Calu3 (cell line): ENCODE measurements at regions not wholly inside any gene's neighbourhood (a gene's known extent, or its start where the extent isn't known, plus 50 kb on each side); places are given as distances from the start of the nearest gene placed in this dataset.

Source experiments
- BruUV-seq: library from RNA; stranded (reverse); fragments of 400-500 nt; replicated peaks from 2 replicates; lab custom pipeline; 2021; lab: Mats Ljungman, UMichigan
- CTCF ChIA-PET: fragments of 300-600 bp; sonication (Branson Sonifier 250); formaldehyde crosslinking; loops from one replicate; lab custom pipeline; 2022; ENCODE audit warnings: antibody characterized with exemption; lab: Charles Lee
- DNase-seq: peaks from one replicate; pipeline ENCODE4 v3.0.0; 2022
- H3K27ac Mint-ChIP-seq: one replicate; pipeline ENCODE4 v1.8.0; 2022; ENCODE audit warnings: mixed read lengths; ENCODE audit not compliant: unreplicated experiment
- H3K27me3 Mint-ChIP-seq: one replicate; pipeline ENCODE4 v1.8.0; 2022; ENCODE audit warnings: mixed read lengths; ENCODE audit not compliant: unreplicated experiment
- H3K36me3 Mint-ChIP-seq: one replicate; pipeline ENCODE4 v1.8.0; 2022; ENCODE audit warnings: mild to moderate bottlenecking, moderate library complexity, mixed read lengths; ENCODE audit not compliant: insufficient read depth, unreplicated experiment
- H3K4me1 Mint-ChIP-seq: one replicate; pipeline ENCODE4 v1.8.0; 2022; ENCODE audit warnings: mild to moderate bottlenecking, low read depth, mixed read lengths; ENCODE audit not compliant: unreplicated experiment
- H3K4me3 Mint-ChIP-seq: one replicate; pipeline ENCODE4 v1.8.0; 2022; ENCODE audit warnings: mild to moderate bottlenecking, low read depth, moderate library complexity, mixed read lengths; ENCODE audit not compliant: unreplicated experiment
- H3K9me3 Mint-ChIP-seq: one replicate; pipeline ENCODE4 v1.8.0; 2022; ENCODE audit warnings: low read depth, mixed read lengths; ENCODE audit not compliant: unreplicated experiment
- CTCF ChIP-seq: fragments of 200-600 bp; IDR thresholded peaks from one replicate; pipeline ENCODE4 v1.8.0; 2022; ENCODE audit warnings: antibody characterized with exemption; ENCODE audit not compliant: unreplicated experiment
- intact Hi-C: fragments of 100-400 bp; cut with micrococcal nuclease; formaldehyde crosslinking; loops from one replicate; pipeline ENCODE4 v1.10.0; 2022; ENCODE audit not compliant: unreplicated experiment

- no peak for DNase-seq
- Mint-ChIP-seq H3K4me3 (no peak overlapping the region), H3K9me3 (no peaks in the 10 kb centered on the region), H3K27ac (no peak overlapping the region), H3K27me3 (no peaks in the 10 kb centered on the region), H3K36me3 (no peaks in the 10 kb centered on the region), H3K4me1 (no peaks in the 10 kb centered on the region)
- BruUV-seq = no TSS peak
- intact Hi-C loops = no loop called here
- CTCF ChIA-PET = no interaction called here
- no peak for TF ChIP-seq CTCF
These were observed 241.1 kb downstream of the ANTXR2 start for GRCh38 chr4:79831701-79832514.

- no peak for TF ChIP-seq CTCF
- Mint-ChIP-seq H3K36me3 (no peaks in the 10 kb centered on the region), H3K9me3 (no peaks in the 10 kb centered on the region), H3K4me1 (no peaks in the 10 kb centered on the region), H3K4me3 (no peak overlapping the region), H3K27ac (no peak overlapping the region), H3K27me3 (no peaks in the 10 kb centered on the region)
- intact Hi-C loops = no loop called here
- no TSS peak for BruUV-seq
- CTCF ChIA-PET = interaction anchor here (0.6 kb wide), 1 partner anchor 1093 kb away, joined by 5 read pairs; no protein-coding TSS in a partner anchor
- no peak for DNase-seq
These were observed 241.9 kb downstream of the ANTXR2 start for GRCh38 chr4:79831119-79831528.

DNA sequence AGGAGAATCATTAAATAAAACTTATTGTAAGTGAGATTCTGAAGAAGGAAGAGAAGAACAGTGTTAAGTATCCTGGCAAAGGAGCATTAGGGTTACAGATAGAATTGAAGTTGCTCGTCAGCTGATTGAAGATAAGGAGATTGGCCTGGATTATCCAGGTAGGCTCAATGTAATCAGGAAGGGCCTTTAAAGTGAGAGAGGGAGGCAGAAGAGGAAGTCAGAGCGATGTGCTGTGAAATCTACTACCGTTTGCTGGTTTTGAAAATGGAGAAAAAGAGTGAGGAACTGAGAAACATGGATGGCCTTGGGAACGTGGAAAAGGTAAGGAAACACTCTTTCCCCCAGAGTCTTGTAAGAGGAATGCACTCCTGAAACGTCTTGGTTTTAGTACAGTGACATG, 245.7 kb downstream of the ANTXR2 start:
- BruUV-seq = no TSS peak
- intact Hi-C loops = no loop called here
- DNase-seq = no peak
- no peak overlapping the region for H3K27ac Mint-ChIP-seq
- no peak for TF ChIP-seq CTCF
- peaks cover 3% of the 10 kb centered on the region for H3K9me3 Mint-ChIP-seq
- H3K36me3 Mint-ChIP-seq = no peaks in the 10 kb centered on the region
- no peaks in the 10 kb centered on the region for H3K27me3 Mint-ChIP-seq
- no peaks in the 10 kb centered on the region for H3K4me1 Mint-ChIP-seq
- no peak overlapping the region for H3K4me3 Mint-ChIP-seq
- CTCF ChIA-PET = no interaction called here

GRCh38 chr4:79823148-79823763, 249.8 kb downstream of the ANTXR2 start:
- CTCF ChIA-PET = no interaction called here
- no peak for TF ChIP-seq CTCF
- DNase-seq = no peak
- intact Hi-C loops = no loop called here
- no peaks in the 10 kb centered on the region for H3K4me1 Mint-ChIP-seq
- BruUV-seq = no TSS peak
- H3K27ac Mint-ChIP-seq = no peak overlapping the region
- no peaks in the 10 kb centered on the region for H3K36me3 Mint-ChIP-seq
- peaks cover 3% of the 10 kb centered on the region for H3K9me3 Mint-ChIP-seq
- H3K27me3 Mint-ChIP-seq = no peaks in the 10 kb centered on the region
- no peak overlapping the region for H3K4me3 Mint-ChIP-seq
